Germinal center (tissue), 1 donor: ENCODE measurements at regions not wholly inside any gene's neighbourhood (a gene's known extent, or its start where the extent isn't known, plus 50 kb on each side); places are given as distances from the start of the nearest gene placed in this dataset.

Experiments
- DNase-seq: peaks from one replicate; pipeline ENCODE4 v3.0.0; 2012; ENCODE audit warnings: mixed read lengths, low spot score

- DNase-seq = no peak
Observed at GRCh38 chr12:38969706-38970105, 64.3 kb upstream of the CPNE8 start.

DNA sequence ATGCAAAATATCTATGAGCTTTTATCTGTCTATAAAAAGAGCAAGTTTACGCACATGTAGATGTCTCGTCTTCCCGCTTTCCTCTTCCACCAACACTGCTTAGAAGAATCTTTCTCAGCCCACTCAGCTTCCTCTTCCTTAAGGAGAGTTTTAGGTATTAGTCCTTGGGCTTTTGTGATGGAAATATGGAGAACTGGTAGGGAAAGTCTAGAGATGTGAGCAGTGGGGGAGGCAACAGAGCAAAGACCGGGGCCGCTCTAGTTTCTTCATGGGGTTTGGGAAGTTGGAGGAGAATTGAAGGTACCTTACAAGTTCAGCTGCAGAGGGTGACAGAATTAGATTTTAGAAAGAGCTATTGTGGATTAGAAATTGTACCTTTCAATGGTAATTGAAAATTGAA is 56.3 kb upstream of the CPNE8 start:
- DNase-seq = no peak

DNA sequence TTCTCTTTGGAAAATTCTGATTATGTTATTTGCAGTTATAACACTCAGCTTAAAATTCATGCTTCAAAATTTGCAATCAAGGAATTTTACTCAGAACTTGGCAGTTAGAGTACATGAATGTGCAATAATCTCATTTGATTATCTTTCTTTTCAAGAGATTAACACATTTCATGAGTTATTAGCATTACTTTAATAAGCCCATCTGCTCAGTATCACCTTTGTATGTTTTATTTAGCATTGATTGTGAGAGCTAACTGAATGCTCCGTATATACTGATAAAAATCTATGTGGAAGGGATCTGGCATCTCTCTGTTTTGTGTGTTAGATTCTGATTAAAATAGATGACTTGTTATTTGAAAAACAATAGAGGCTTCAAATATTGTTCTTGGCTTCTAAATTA is 55.6 kb upstream of the CPNE8 start:
- no peak for DNase-seq

- no peak for DNase-seq
Observed at GRCh38 chr12:38956337-38956736, 50.9 kb upstream of the CPNE8 start.
